ENCODE measurements at regions not wholly inside any gene's neighbourhood (a gene's known extent, or its start where the extent isn't known, plus 50 kb on each side); places are given as distances from the start of the nearest gene placed in this dataset.

DNA sequence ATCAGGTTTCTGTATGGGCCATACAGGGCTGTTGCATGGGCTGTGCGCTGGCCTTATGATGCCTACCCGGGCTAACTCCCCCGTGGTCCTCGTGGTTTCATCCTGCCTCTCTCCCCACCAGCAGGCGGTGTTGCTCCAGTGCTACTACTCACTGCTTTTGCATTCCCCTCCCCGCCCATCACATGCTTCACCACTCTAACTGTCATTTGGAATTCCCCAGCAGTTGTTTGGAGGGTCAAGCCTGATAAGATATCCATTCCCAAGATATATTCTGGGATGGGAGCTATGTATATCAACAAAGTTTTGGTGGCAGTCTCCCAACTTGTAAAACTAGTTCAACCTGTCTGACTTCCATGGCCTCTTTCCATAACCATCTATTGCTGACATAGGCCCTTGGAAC lies 233.2 kb upstream of the SOX4 start:
- TF ChIP-seq ZNF24 (tag by site-specific recombination; IDR thresholded peaks at IDR 0.05) (no peak), EGR2 (tag by site-specific recombination; IDR thresholded peaks at IDR 0.05; ENCODE audit: low read depth) (no peak), ZNF157 (tag by site-specific recombination; IDR thresholded peaks at IDR 0.05) (no peak), GLIS2 (tag by site-specific recombination; IDR thresholded peaks at IDR 0.05) (no peak), SCRT2 (tag by site-specific recombination; IDR thresholded peaks at IDR 0.05) (no peak), ZSCAN16 (tag by site-specific recombination; IDR thresholded peaks at IDR 0.05) (no peak), ZNF670 (tag by site-specific recombination; IDR thresholded peaks at IDR 0.05; ENCODE audit: low read depth) (no peak), ZNF701 (tag by site-specific recombination; IDR thresholded peaks at IDR 0.05) (no peak), WT1 (tag by site-specific recombination; IDR thresholded peaks at IDR 0.05) (no peak), ZNF248 (tag by site-specific recombination; IDR thresholded peaks at IDR 0.05) (no peak), ZNF292 (tag by site-specific recombination; IDR thresholded peaks at IDR 0.05; ENCODE audit: borderline replicate concordance, low read depth) (no peak), ZNF510 (tag by site-specific recombination; IDR thresholded peaks at IDR 0.05; ENCODE audit: insufficient replicate concordance) (no peak), ZNF610 (tag by site-specific recombination; IDR thresholded peaks at IDR 0.05; ENCODE audit: borderline replicate concordance) (no peak), ZNF214 (tag by site-specific recombination; IDR thresholded peaks at IDR 0.05; ENCODE audit: borderline replicate concordance) (no peak)
- TF ChIP-seq, protein P1, sequence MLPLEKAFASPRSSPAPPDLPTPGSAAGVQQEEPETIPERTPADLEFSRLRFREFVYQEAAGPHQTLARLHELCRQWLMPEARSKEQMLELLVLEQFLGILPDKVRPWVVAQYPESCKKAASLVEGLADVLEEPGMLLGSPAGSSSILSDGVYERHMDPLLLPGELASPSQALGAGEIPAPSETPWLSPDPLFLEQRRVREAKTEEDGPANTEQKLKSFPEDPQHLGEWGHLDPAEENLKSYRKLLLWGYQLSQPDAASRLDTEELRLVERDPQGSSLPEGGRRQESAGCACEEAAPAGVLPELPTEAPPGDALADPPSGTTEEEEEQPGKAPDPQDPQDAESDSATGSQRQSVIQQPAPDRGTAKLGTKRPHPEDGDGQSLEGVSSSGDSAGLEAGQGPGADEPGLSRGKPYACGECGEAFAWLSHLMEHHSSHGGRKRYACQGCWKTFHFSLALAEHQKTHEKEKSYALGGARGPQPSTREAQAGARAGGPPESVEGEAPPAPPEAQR (tag by site-specific recombination; IDR thresholded peaks at IDR 0.05), result no peak
- TF ChIP-seq, protein P2, sequence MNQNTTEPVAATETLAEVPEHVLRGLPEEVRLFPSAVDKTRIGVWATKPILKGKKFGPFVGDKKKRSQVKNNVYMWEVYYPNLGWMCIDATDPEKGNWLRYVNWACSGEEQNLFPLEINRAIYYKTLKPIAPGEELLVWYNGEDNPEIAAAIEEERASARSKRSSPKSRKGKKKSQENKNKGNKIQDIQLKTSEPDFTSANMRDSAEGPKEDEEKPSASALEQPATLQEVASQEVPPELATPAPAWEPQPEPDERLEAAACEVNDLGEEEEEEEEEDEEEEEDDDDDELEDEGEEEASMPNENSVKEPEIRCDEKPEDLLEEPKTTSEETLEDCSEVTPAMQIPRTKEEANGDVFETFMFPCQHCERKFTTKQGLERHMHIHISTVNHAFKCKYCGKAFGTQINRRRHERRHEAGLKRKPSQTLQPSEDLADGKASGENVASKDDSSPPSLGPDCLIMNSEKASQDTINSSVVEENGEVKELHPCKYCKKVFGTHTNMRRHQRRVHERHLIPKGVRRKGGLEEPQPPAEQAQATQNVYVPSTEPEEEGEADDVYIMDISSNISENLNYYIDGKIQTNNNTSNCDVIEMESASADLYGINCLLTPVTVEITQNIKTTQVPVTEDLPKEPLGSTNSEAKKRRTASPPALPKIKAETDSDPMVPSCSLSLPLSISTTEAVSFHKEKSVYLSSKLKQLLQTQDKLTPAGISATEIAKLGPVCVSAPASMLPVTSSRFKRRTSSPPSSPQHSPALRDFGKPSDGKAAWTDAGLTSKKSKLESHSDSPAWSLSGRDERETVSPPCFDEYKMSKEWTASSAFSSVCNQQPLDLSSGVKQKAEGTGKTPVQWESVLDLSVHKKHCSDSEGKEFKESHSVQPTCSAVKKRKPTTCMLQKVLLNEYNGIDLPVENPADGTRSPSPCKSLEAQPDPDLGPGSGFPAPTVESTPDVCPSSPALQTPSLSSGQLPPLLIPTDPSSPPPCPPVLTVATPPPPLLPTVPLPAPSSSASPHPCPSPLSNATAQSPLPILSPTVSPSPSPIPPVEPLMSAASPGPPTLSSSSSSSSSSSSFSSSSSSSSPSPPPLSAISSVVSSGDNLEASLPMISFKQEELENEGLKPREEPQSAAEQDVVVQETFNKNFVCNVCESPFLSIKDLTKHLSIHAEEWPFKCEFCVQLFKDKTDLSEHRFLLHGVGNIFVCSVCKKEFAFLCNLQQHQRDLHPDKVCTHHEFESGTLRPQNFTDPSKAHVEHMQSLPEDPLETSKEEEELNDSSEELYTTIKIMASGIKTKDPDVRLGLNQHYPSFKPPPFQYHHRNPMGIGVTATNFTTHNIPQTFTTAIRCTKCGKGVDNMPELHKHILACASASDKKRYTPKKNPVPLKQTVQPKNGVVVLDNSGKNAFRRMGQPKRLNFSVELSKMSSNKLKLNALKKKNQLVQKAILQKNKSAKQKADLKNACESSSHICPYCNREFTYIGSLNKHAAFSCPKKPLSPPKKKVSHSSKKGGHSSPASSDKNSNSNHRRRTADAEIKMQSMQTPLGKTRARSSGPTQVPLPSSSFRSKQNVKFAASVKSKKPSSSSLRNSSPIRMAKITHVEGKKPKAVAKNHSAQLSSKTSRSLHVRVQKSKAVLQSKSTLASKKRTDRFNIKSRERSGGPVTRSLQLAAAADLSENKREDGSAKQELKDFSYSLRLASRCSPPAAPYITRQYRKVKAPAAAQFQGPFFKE (tag by site-specific recombination; IDR thresholded peaks at IDR 0.05; ENCODE audit: borderline replicate concordance), result no peak
- TF ChIP-seq, protein P3, sequence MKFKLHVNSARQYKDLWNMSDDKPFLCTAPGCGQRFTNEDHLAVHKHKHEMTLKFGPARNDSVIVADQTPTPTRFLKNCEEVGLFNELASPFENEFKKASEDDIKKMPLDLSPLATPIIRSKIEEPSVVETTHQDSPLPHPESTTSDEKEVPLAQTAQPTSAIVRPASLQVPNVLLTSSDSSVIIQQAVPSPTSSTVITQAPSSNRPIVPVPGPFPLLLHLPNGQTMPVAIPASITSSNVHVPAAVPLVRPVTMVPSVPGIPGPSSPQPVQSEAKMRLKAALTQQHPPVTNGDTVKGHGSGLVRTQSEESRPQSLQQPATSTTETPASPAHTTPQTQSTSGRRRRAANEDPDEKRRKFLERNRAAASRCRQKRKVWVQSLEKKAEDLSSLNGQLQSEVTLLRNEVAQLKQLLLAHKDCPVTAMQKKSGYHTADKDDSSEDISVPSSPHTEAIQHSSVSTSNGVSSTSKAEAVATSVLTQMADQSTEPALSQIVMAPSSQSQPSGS (tag by site-specific recombination; IDR thresholded peaks at IDR 0.05; ENCODE audit: low read depth), result no peak
- TF ChIP-seq, protein P4, sequence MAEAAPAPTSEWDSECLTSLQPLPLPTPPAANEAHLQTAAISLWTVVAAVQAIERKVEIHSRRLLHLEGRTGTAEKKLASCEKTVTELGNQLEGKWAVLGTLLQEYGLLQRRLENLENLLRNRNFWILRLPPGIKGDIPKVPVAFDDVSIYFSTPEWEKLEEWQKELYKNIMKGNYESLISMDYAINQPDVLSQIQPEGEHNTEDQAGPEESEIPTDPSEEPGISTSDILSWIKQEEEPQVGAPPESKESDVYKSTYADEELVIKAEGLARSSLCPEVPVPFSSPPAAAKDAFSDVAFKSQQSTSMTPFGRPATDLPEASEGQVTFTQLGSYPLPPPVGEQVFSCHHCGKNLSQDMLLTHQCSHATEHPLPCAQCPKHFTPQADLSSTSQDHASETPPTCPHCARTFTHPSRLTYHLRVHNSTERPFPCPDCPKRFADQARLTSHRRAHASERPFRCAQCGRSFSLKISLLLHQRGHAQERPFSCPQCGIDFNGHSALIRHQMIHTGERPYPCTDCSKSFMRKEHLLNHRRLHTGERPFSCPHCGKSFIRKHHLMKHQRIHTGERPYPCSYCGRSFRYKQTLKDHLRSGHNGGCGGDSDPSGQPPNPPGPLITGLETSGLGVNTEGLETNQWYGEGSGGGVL (tag by site-specific recombination; IDR thresholded peaks at IDR 0.05), result no peak
- H3K4me3 ChIP-seq (ENCODE audit: low read depth, low read length), result no peak overlapping the region
- CTCF ChIA-PET, result interaction anchor here (0.6 to 0.9 kb wide), 3 partner anchors 9 to 482 kb away, joined by 3 read pairs; no protein-coding TSS in a partner anchor
- H3K27ac ChIP-seq (ENCODE audit: extremely low read depth, low read depth, low read length), result no peak overlapping the region
- POLR2A ChIA-PET, result no interaction called here
- H3K9me3 ChIP-seq (ENCODE audit: control insufficient read depth, insufficient read depth, low read depth, low read length), result no peaks in the 10 kb centered on the region
- no peaks in the 10 kb centered on the region for H3K36me3 ChIP-seq (ENCODE audit: control insufficient read depth in 2 of 2, insufficient read depth in 1 of 2, low read length in 2 of 2)
- no peaks in the 10 kb centered on the region for H3K4me1 ChIP-seq (ENCODE audit: control insufficient read depth, insufficient read depth, low read length)
